Small intestine (tissue), 7 donors: ENCODE measurements at regions not wholly inside any gene's neighbourhood (a gene's known extent, or its start where the extent isn't known, plus 50 kb on each side); places are given as distances from the start of the nearest gene placed in this dataset.

ENCODE experiments used
- DNase-seq, 2 donors: peaks; one replicate each; pipeline versions ENCODE4 v3.0.0 to v3.0.0-alpha.2; 2013
- FAIRE-seq: peaks from 2 replicates; lab custom pipeline; 2012; peaks lifted over from hg19 to GRCh38; lab: Jason Lieb, UNC
- H3K27ac ChIP-seq, 3 donors: one replicate each; pipeline ENCODE4 v1.5.1; 2013; ENCODE audit warnings: low read length in 2 of 3, mild to moderate bottlenecking in 2 of 3, control low read depth in 1 of 3, inconsistent platforms in 1 of 3, low read depth in 1 of 3, moderate library complexity in 1 of 3
- H3K27me3 ChIP-seq, 3 donors: one replicate each; pipeline ENCODE4 v1.6.1; 2013; ENCODE audit warnings: low read length in 3 of 3, inconsistent platforms in 1 of 3; ENCODE audit not compliant: control insufficient read depth in 3 of 3, insufficient read depth in 3 of 3
- H3K36me3 ChIP-seq, 3 donors: one replicate each; pipeline ENCODE4 v1.6.1; 2013; ENCODE audit warnings: low read length in 3 of 3, inconsistent platforms in 1 of 3, low read depth in 1 of 3, mild to moderate bottlenecking in 1 of 3, moderate library complexity in 1 of 3; ENCODE audit not compliant: control insufficient read depth in 3 of 3, insufficient read depth in 2 of 3
- H3K4me1 ChIP-seq, 3 donors: one replicate each; pipeline ENCODE4 v1.6.1; 2013; ENCODE audit warnings: low read length in 2 of 3, inconsistent platforms in 1 of 3, low read depth in 1 of 3, mild to moderate bottlenecking in 1 of 3, moderate library complexity in 1 of 3; ENCODE audit not compliant: control insufficient read depth in 3 of 3, insufficient read depth in 2 of 3
- H3K4me3 ChIP-seq, 3 donors: one replicate each; pipeline ENCODE4 v1.5.1; 2013; ENCODE audit warnings: low read length in 3 of 3, control low read depth in 1 of 3, inconsistent platforms in 1 of 3, low read depth in 1 of 3, mild to moderate bottlenecking in 1 of 3, moderate library complexity in 1 of 3
- H3K9me3 ChIP-seq, 2 donors: one replicate each; pipeline ENCODE4 v1.6.1; 2013; ENCODE audit warnings: low read depth in 1 of 2, low read length in 1 of 2; ENCODE audit not compliant: control insufficient read depth in 2 of 2, insufficient read depth in 1 of 2
- WGBS, 3 donors: extraction: QIAGEN DNeasy Blood & Tissue Kit; methylation state at CpG; one replicate each; pipeline ENCODE4 v1.1.7; 2013; 5-methylcytosine and 5-hydroxymethylcytosine counted together
- donor health status: healthy with polysubstance abuse.
- donor health status: control.
- donor health status: control.
- donor health status: Bipolar disorder and iron deficiency.
- donor health status: healthy.

- H3K27ac ChIP-seq: no peak overlapping the region
- no peak for FAIRE-seq
- no peaks in the 10 kb centered on the region for H3K27me3 ChIP-seq
- H3K4me3 ChIP-seq: no peak overlapping the region
- no peak for DNase-seq
- H3K4me1 ChIP-seq: no peaks in the 10 kb centered on the region
- 17 to 29% (median 26%) methylated on average over 3 of the region's 3 CpGs for WGBS, 3 donors
- H3K36me3 ChIP-seq: no peaks in the 10 kb centered on the region
- peaks cover 0 to 29% of the 10 kb centered on the region in 2 donors for H3K9me3 ChIP-seq
Observed at GRCh38 chr5:130541617-130542221, 623.3 kb downstream of the HINT1 start.

- Histone ChIP-seq H3K9me3 (no peaks in the 10 kb centered on the region), H3K4me1 (no peaks in the 10 kb centered on the region), H3K36me3 (no peaks in the 10 kb centered on the region), H3K4me3 (no peak overlapping the region), H3K27me3 (no peaks in the 10 kb centered on the region), H3K27ac (no peak overlapping the region)
- DNase-seq (no peak), FAIRE-seq (no peak)
- WGBS, 3 donors: 65 to 91% (median 88%) methylated on average over 1 of the region's 1 CpG
Observed at GRCh38 chr5:130536691-130537090, 628.4 kb downstream of the HINT1 start.

GRCh38 chr5:130532786-130533185, 628.5 kb downstream of the CHSY3 start:
- DNase-seq (no peak), FAIRE-seq (no peak)
- no peak overlapping the region for H3K4me3 ChIP-seq
- no peak overlapping the region for H3K27ac ChIP-seq
- H3K4me1 ChIP-seq: no peaks in the 10 kb centered on the region
- H3K27me3 ChIP-seq: no peaks in the 10 kb centered on the region
- no peaks in the 10 kb centered on the region for H3K9me3 ChIP-seq
- no peaks in the 10 kb centered on the region for H3K36me3 ChIP-seq

- no peak for FAIRE-seq
- no peak for DNase-seq
- Histone ChIP-seq H3K9me3 (no peaks in the 10 kb centered on the region), H3K27me3 (no peaks in the 10 kb centered on the region), H3K36me3 (no peaks in the 10 kb centered on the region), H3K4me3 (no peak overlapping the region), H3K27ac (no peak overlapping the region), H3K4me1 (no peaks in the 10 kb centered on the region)
- WGBS, 3 donors: 78 to 83% (median 78%) methylated on average over 8 of the region's 8 CpGs
Observed at GRCh38 chr5:130529511-130530485, 625.5 kb downstream of the CHSY3 start.

GRCh38 chr5:130529111-130529510, 624.8 kb downstream of the CHSY3 start:
- no peak overlapping the region for H3K4me3 ChIP-seq
- H3K36me3 ChIP-seq: no peaks in the 10 kb centered on the region
- no peak overlapping the region for H3K27ac ChIP-seq
- FAIRE-seq (no peak), DNase-seq (no peak)
- H3K4me1 ChIP-seq: no peaks in the 10 kb centered on the region
- no peaks in the 10 kb centered on the region for H3K9me3 ChIP-seq
- WGBS, 3 donors: 84 to 94% (median 94%) methylated on average over 1 of the region's 1 CpG
- no peaks in the 10 kb centered on the region for H3K27me3 ChIP-seq

GRCh38 chr5:130528474-130528873, 624.2 kb downstream of the CHSY3 start:
- DNase-seq: no peak
- no peak for FAIRE-seq
- H3K27me3 ChIP-seq: no peaks in the 10 kb centered on the region
- H3K4me3 ChIP-seq: no peak overlapping the region
- H3K9me3 ChIP-seq: no peaks in the 10 kb centered on the region
- no peak overlapping the region for H3K27ac ChIP-seq
- no peaks in the 10 kb centered on the region for H3K4me1 ChIP-seq
- no peaks in the 10 kb centered on the region for H3K36me3 ChIP-seq

GRCh38 chr5:130526708-130527107, 622.4 kb downstream of the CHSY3 start:
- Histone ChIP-seq H3K4me3 (no peak overlapping the region), H3K4me1 (no peaks in the 10 kb centered on the region), H3K36me3 (no peaks in the 10 kb centered on the region), H3K9me3 (no peaks in the 10 kb centered on the region), H3K27me3 (no peaks in the 10 kb centered on the region), H3K27ac (no peak overlapping the region)
- DNase-seq (no peak), FAIRE-seq (no peak)
- 51 to 81% (median 71%) methylated on average over 3 of the region's 3 CpGs for WGBS, 3 donors

- no peaks in the 10 kb centered on the region for H3K9me3 ChIP-seq
- no peak for FAIRE-seq
- no peaks in the 10 kb centered on the region for H3K27me3 ChIP-seq
- 61 to 77% (median 63%) methylated on average over 1 of the region's 1 CpG for WGBS, 3 donors
- DNase-seq: no peak
- H3K36me3 ChIP-seq: no peaks in the 10 kb centered on the region
- H3K27ac ChIP-seq: no peak overlapping the region
- H3K4me1 ChIP-seq: no peaks in the 10 kb centered on the region
- no peak overlapping the region for H3K4me3 ChIP-seq
Observed at GRCh38 chr5:130520211-130520610, 615.9 kb downstream of the CHSY3 start.
